ENCODE measurements at regions not wholly inside any gene's neighbourhood (a gene's known extent, or its start where the extent isn't known, plus 50 kb on each side); places are given as distances from the start of the nearest gene placed in this dataset.

- DNase-seq (ENCODE audit: low read depth), result no peak
- no peak overlapping the region for H3K4me3 ChIP-seq (ENCODE audit: low read depth, low read length)
These were observed 102.1 kb upstream of the CEP78 start for GRCh38 chr9:78133751-78134150.

GRCh38 chr9:78132701-78133058 lies 101.1 kb upstream of the GNAQ start:
- DNase-seq (ENCODE audit: low read depth), result no peak
- TF ChIP-seq CTCF (conservative IDR thresholded peaks at IDR 0.05; ENCODE audit: low read depth, low read length), result no peak
- H3K4me3 ChIP-seq (ENCODE audit: low read depth, low read length), result no peak overlapping the region

More at GRCh38 chr9:78133751-78134150, 102.1 kb upstream of the CEP78 start:
- TF ChIP-seq CTCF (conservative IDR thresholded peaks at IDR 0.05; ENCODE audit: low read depth, low read length), result no peak

GRCh38 chr9:78131969-78132700 lies 100.5 kb upstream of the GNAQ start:
- no peak for DNase-seq (ENCODE audit: low read depth)
- H3K4me3 ChIP-seq (ENCODE audit: low read depth, low read length), result no peak overlapping the region
- TF ChIP-seq CTCF (conservative IDR thresholded peaks at IDR 0.05; ENCODE audit: low read depth, low read length), result no peak

- TF ChIP-seq CTCF (conservative IDR thresholded peaks at IDR 0.05; ENCODE audit: low read depth, low read length), result no peak
- no peak overlapping the region for H3K4me3 ChIP-seq (ENCODE audit: low read depth, low read length)
- DNase-seq (ENCODE audit: low read depth), result no peak
These were observed 99.2 kb upstream of the GNAQ start for GRCh38 chr9:78130853-78131252.

GRCh38 chr9:78130004-78130403 lies 98.4 kb upstream of the GNAQ start:
- no peak for DNase-seq (ENCODE audit: low read depth)
- H3K4me3 ChIP-seq (ENCODE audit: low read depth, low read length), result no peak overlapping the region
- peak; percentile 27 for TF ChIP-seq CTCF (conservative IDR thresholded peaks at IDR 0.05; ENCODE audit: low read depth, low read length)

- no peak overlapping the region for H3K4me3 ChIP-seq (ENCODE audit: low read depth, low read length)
- no peak for TF ChIP-seq CTCF (conservative IDR thresholded peaks at IDR 0.05; ENCODE audit: low read depth, low read length)
- no peak for DNase-seq (ENCODE audit: low read depth)
These were observed 95.9 kb upstream of the GNAQ start for GRCh38 chr9:78127279-78128225.
